ENCODE measurements at regions not wholly inside any gene's neighbourhood (a gene's known extent, or its start where the extent isn't known, plus 50 kb on each side); places are given as distances from the start of the nearest gene placed in this dataset.

GRCh38 chr2:6730003-6730402, 135.7 kb downstream of the CMPK2 start:
- Mint-ChIP-seq H3K4me3 (ENCODE audit: unreplicated experiment) (no peak overlapping the region), H3K9me3 (ENCODE audit: unreplicated experiment) (peaks cover 2% of the 10 kb centered on the region), H3K27me3 (ENCODE audit: unreplicated experiment) (no peaks in the 10 kb centered on the region), H3K36me3 (ENCODE audit: unreplicated experiment) (no peaks in the 10 kb centered on the region), H3K27ac (ENCODE audit: unreplicated experiment) (no peak overlapping the region), H3K4me1 (ENCODE audit: low read depth, unreplicated experiment) (peaks cover 6% of the 10 kb centered on the region)
- TF ChIP-seq, protein P1, sequence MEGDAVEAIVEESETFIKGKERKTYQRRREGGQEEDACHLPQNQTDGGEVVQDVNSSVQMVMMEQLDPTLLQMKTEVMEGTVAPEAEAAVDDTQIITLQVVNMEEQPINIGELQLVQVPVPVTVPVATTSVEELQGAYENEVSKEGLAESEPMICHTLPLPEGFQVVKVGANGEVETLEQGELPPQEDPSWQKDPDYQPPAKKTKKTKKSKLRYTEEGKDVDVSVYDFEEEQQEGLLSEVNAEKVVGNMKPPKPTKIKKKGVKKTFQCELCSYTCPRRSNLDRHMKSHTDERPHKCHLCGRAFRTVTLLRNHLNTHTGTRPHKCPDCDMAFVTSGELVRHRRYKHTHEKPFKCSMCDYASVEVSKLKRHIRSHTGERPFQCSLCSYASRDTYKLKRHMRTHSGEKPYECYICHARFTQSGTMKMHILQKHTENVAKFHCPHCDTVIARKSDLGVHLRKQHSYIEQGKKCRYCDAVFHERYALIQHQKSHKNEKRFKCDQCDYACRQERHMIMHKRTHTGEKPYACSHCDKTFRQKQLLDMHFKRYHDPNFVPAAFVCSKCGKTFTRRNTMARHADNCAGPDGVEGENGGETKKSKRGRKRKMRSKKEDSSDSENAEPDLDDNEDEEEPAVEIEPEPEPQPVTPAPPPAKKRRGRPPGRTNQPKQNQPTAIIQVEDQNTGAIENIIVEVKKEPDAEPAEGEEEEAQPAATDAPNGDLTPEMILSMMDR (IDR thresholded peaks at IDR 0.05; ENCODE audit: partially characterized antibody, unreplicated experiment): no peak
- no peak for DNase-seq

DNA sequence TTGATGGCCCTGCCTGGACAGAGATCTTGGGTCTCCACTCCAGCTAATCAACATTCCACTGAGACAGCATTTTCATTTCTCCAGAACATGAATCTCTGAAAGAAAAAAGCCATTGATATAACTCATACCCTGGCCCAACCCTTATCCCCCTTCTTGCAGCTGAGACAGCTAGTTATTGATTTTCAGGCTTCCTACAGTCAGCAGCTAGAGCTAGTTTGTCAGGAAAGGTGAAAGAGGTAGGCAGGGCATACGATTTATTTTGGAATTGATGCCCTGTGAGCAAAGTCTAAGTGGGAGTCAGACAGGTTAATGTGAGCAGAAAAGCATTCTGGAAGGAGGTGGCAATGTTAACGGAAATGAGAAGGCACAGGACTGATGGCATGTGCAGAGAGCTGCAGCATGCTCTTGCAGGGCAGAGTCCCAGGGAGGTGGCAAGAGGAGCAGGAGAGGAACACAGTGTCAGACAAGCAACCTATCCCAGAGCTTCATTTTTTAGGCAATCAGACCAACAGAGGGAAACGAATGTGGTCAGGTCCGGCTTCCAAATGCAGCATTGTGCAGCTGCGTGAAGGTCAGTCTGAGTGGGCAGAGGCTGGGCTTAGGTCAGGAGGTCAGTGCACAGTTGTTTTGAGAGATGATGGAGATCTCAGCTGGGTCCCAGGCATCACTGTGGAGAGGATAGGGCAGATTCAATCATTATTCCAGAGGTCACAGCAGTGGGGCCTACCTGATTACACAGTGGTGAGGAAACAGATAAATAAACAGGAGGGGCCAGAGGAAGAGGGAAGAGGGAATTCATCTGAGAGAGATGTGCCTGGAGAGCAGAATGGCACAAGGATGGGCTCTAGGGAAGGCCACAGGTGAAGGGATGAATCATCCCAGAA, 134.8 kb downstream of the CMPK2 start:
- Mint-ChIP-seq H3K36me3 (ENCODE audit: unreplicated experiment) (no peaks in the 10 kb centered on the region), H3K27me3 (ENCODE audit: unreplicated experiment) (no peaks in the 10 kb centered on the region), H3K4me3 (ENCODE audit: unreplicated experiment) (no peak overlapping the region), H3K4me1 (ENCODE audit: low read depth, unreplicated experiment) (peaks cover 6% of the 10 kb centered on the region), H3K9me3 (ENCODE audit: unreplicated experiment) (peaks cover 2% of the 10 kb centered on the region), H3K27ac (ENCODE audit: unreplicated experiment) (no peak overlapping the region)
- TF ChIP-seq, protein P1 (IDR thresholded peaks at IDR 0.05; ENCODE audit: partially characterized antibody, unreplicated experiment): no peak
- DNase-seq: no peak

GRCh38 chr2:6739547-6739946, 126.2 kb downstream of the CMPK2 start:
- DNase-seq: no peak
- TF ChIP-seq, protein P1 (IDR thresholded peaks at IDR 0.05; ENCODE audit: partially characterized antibody, unreplicated experiment): no peak
- Mint-ChIP-seq H3K4me1 (ENCODE audit: low read depth, unreplicated experiment) (peaks cover 5% of the 10 kb centered on the region), H3K27me3 (ENCODE audit: unreplicated experiment) (no peaks in the 10 kb centered on the region), H3K4me3 (ENCODE audit: unreplicated experiment) (no peak overlapping the region), H3K27ac (ENCODE audit: unreplicated experiment) (no peak overlapping the region), H3K9me3 (ENCODE audit: unreplicated experiment) (no peaks in the 10 kb centered on the region), H3K36me3 (ENCODE audit: unreplicated experiment) (no peaks in the 10 kb centered on the region)

DNA sequence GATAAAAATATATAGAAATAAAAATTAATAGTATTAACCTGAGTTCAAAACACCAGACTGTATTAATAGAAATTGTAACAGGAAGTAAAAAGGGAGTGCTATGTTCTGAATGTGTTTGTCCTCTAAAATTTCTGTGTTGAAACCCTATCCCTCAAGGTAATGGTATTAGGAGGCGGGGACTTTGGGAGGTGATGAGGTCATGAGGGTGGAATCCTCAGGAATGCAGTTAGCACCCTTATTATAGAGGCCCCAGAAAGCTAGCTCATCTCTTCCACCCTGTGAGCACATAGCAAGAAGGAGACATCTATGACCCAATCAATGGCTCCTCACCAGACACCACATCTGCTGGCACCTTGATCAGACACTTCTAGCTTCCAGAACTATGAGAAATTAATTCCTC, 124.5 kb downstream of the CMPK2 start:
- no peak for DNase-seq
- Mint-ChIP-seq H3K27me3 (ENCODE audit: unreplicated experiment) (no peaks in the 10 kb centered on the region), H3K4me3 (ENCODE audit: unreplicated experiment) (no peak overlapping the region), H3K27ac (ENCODE audit: unreplicated experiment) (no peak overlapping the region), H3K36me3 (ENCODE audit: unreplicated experiment) (no peaks in the 10 kb centered on the region), H3K4me1 (ENCODE audit: low read depth, unreplicated experiment) (peaks cover 5% of the 10 kb centered on the region), H3K9me3 (ENCODE audit: unreplicated experiment) (no peaks in the 10 kb centered on the region)
- TF ChIP-seq, protein P1 (IDR thresholded peaks at IDR 0.05; ENCODE audit: partially characterized antibody, unreplicated experiment): no peak

- H3K27me3 Mint-ChIP-seq (ENCODE audit: unreplicated experiment): peaks cover 2% of the 10 kb centered on the region
- TF ChIP-seq, protein P1 (IDR thresholded peaks at IDR 0.05; ENCODE audit: partially characterized antibody, unreplicated experiment): no peak
- H3K9me3 Mint-ChIP-seq (ENCODE audit: unreplicated experiment): no peaks in the 10 kb centered on the region
- DNase-seq: no peak
- no peak overlapping the region for H3K27ac Mint-ChIP-seq (ENCODE audit: unreplicated experiment)
- no peaks in the 10 kb centered on the region for H3K36me3 Mint-ChIP-seq (ENCODE audit: unreplicated experiment)
- H3K4me1 Mint-ChIP-seq (ENCODE audit: low read depth, unreplicated experiment): peaks cover 8% of the 10 kb centered on the region
- H3K4me3 Mint-ChIP-seq (ENCODE audit: unreplicated experiment): no peak overlapping the region
These were observed 121.7 kb downstream of the CMPK2 start for GRCh38 chr2:6744038-6744437.

Data from glutamatergic neuron (in vitro differentiated cells).